RPMI8226 (cell line): ENCODE measurements at regions not wholly inside any gene's neighbourhood (a gene's known extent, or its start where the extent isn't known, plus 50 kb on each side); places are given as distances from the start of the nearest gene placed in this dataset.
"Not testable (repeated sequence)": the region's sequence is repeated elsewhere in the genome, so short reads cannot be mapped to it uniquely, and the experiment has no call there.

Source experiments
- DNase-seq: peaks from one replicate; pipeline ENCODE4 v3.0.0-alpha.2; 2015

DNA sequence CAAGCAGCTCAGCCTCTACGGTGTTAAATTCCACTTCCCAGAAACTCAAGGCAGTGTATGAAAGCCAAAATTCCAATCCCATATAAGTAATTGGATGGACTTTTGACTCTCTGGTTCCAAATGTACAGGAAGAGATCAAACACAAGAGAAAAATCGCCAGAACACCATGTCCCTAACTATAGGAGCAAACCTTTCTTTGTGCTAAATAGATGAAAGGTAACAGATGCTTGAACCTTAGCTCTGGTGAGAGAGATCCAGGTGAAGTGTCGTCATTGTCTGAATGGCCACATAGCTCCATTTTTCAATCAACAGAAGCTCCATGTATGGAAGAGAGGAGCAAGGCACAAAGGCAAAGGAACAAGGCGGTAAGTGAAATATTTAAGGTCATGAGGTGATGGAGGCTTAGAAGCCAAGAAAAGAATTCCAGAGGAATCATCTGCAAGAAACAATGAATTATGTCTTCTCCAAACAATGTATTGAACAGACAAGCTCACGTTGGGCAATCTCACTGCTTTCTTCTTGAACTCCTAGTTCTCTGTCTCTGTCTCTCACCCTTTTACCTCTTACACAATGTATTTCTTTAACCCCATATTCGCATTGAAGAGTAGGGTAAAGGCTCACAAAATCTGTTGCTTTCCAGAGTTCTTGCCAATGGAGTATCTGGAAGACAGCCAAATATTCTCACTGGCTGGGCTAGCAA, 585.1 kb downstream of the GATA3 start:
- DNase-seq = no peak

DNA sequence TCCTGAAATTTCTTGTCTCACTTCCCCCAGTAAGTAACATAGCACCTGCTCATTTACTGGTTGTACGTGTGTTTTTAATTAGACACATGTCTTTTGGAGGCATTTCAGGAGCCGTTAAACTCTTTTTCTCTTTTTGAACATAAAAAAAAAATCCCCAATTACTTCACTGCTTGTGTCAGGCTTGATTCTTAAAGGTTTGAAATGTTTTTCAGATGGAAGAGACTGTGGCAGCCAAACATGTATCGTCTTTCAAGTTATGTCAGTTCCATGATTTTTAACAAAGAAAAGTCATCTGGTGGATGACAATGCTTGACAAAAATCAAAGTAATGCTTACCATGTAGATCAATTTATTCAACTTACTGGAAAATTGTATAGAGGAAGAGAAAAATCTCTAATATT, 585.8 kb downstream of the GATA3 start:
- DNase-seq = no peak

DNA sequence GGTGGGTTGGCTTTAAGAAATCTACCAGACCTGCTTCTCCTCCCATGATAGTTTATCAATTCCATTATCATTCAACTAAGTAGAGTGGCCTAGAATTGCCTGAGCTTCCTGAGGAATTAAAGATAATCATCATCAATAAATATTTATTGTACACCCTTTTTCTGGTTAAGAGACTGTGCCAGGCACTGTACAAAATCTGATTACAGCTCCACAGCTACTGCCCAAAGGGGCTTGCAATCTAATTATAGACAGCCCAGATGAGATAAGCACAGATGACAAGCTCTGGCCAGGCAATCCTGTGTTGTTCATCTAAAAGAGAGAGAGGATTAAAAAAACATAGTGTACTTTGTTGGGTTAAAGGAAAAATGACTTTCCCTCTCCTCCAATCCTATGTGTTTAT, 586.4 kb downstream of the GATA3 start:
- DNase-seq = no peak

DNA sequence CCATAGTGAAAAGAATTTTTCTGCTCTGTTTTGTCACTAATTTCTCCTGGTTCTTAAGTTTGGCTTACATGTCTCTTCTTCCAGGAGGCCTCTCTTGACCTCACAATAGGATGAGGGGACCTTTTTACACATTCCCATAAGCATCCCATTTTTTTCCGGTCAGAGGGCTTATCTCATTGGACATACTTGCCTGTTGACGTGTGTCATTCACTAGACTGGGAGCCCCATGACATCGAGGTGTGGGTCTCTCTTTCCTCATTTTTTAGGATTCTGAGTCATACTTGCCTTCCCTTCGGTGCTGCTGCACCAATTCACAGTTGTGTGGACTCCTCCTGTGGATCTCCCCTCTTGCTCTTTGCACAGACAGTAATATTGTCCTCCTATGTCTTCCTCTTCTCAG, 601.8 kb downstream of the GATA3 start:
- no peak for DNase-seq

DNA sequence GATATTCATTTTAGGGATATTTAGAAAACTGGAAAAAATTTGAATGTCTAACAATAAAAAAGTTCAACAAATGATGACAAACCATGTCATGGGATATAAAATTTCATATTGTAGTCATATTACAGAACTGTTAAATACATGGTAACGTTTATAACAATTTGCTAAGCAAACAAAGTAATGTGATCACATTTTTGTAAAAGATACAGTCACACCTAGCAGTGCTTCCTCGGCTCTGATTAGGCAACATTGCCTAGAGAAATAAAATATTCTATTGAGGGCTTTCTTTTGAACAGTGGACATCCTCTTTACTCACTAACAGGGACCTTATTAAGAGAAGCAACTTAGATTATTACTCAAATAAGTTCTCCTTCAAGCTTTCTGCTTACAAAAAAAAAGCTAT, 605.5 kb downstream of the GATA3 start:
- DNase-seq = no peak

DNA sequence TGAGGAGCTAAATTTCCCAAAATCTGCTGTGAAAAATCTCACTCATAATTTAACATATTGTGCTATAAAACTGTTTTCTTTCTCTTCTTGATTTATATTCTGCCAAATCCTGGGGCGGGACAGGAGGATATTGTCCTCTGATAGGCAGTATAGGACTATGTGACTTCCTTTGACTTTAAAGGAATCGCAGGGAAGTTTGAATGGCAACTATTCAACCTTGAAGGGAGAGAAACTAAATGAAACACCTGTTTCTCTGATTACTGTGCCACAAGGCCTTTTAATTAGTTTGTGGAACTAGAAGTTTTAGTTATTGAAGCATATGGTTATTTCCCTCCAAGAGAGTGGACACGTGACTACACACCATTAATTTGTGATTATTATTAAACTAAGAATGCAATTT, 607.4 kb downstream of the GATA3 start:
- no peak for DNase-seq

DNA sequence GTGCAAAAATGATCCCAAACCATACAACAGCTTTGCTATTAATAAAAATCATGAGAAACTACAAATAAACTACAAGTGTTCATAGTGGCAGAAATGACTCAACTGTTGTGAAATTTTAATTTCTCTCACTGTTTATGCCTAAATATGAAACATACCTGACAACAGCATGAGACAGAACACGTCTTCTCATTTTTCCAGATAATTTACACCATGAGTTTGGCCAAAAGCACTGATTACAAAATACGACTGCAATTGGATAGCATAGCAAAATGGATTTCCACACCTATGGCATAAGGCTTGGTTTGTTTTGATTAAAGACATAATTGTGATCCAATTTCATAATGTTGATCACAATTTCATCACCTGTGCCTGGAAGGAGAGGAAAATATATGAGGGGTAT, 608.6 kb downstream of the GATA3 start:
- no peak for DNase-seq

DNA sequence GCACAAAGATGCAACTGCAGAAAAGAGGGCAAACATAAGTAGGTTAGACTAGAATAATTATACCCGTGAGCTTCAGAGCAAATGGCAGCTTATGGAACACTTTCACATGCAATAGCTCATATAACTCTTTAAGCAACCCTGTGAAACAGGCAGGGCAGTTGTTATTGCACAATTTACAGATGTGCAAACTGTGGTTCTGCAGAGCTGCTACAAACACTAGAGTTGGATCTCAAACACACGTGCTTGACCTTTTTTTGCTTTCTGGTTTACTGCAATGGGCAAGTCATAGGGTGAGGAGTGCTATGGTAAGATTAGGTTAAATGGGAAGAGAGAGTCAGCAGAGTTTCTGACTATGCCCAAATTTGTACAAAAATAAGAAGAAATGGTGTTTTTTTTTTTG, 610.8 kb downstream of the GATA3 start:
- DNase-seq = no peak

DNA sequence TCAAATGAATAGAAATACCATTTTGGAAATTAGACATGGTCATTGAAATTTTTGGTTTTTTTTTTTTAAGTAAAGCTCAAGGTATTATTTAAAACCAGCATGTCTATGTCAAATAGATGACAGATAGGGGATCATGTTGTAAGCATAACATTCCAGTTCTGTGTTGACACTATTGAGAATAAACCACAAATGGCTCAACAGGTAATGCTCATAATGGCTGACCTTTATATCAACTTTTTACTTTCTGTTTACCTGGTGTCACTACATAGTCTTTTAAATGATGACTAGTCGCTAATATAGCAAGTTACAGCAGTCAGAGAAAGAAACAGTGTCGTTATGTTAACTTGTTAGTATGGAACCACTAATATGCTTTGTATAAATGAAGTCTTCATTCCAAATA, 616.0 kb downstream of the GATA3 start:
- DNase-seq = no peak

DNA sequence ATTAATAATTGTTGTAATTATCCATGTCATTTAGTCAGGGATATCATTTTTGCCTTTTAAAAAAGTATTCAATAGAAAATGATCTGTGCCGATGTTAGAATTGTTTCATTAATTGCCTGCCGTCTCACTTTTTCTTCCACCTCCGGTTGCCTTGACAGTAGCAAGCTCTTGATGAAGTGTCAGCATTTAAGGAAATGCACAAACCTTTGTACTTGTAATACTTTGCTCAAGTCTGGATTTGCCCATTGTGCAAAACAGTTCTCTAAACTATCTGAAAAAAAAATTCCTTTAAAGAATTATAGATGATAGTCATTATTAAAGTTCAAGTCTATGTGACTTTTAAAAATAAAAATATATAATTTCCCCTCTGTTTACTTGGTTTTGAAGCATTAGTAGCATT, 619.7 kb downstream of the GATA3 start:
- no peak for DNase-seq

DNA sequence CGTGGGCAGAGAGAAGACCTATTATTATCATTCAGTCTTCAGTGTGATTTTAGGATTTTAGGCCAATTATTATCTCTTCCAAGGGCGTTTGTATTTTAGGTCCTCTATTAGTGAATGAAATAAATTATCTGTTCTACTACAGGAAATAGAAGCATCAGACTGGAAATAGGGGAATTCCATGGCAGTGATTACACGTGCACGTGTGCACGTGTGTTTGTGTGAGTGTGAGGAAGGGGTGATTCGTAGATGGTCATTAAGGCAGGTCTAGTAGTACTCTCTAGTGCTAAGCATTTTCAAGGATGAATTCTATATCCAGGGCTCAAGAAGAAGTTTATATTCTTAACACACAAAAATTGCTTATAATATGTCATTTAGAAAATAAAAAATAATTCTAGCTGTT, 623.2 kb downstream of the GATA3 start:
- no peak for DNase-seq

DNA sequence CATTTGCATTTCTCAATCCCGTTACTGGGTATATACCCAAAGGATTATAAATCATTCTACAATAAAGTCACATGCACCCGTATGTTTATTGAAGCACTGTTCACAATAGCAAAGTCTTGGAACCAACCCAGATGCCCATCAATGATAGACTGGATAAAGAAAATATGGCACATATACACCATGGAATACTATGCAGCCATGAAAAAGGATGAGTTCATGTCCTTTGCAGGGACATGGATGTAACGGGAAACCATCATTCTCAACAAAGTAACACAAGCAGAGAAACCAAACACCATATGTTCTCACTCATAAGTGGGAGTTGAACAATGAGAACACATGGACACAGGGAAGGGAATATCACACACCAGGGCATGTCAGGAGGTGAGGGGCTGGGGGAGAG, 630.4 kb downstream of the GATA3 start:
- not testable (repeated sequence) for DNase-seq

DNA sequence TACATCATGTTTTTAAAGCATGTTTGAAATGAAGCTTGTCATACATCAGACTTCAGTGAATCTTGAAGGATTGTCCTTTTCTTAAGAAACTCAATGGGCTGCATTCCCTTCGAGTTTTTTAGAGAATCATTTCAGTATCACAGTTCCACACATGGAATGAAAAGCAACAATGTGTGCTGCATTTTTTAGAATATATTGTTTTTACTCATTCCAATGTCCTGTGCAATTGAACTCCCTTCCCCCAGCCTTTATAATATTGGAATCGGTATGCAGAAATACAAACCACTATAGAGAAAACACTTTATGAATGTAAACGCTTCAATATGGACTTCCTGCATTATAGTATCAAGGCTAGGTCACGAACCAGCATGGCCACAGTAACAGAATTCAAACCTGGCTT, 634.4 kb downstream of the GATA3 start:
- no peak for DNase-seq

DNA sequence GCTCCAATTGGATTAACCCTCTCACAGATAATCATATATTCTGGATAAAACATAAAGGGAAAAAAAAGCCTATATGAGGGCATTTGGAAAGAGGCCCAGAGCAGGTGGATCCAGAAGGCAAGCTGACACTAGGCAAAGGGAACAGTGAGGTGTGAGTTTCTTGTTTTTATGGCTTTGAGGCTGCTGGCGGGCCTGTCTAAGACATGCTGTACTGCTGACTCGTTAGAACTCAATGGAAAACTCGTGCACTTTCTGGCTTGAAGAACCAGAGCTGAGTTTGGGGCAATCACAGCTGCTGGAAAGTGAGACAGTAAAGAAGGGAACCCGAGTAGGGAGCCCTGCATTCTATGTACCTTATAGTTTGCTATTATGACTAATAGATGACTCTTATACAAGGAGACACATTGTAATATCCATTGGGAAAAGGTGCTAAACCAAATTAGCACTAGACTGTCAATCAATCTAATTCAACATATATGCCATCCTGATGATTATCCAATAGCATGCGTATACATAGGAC, 637.1 kb downstream of the GATA3 start:
- DNase-seq = no peak

DNA sequence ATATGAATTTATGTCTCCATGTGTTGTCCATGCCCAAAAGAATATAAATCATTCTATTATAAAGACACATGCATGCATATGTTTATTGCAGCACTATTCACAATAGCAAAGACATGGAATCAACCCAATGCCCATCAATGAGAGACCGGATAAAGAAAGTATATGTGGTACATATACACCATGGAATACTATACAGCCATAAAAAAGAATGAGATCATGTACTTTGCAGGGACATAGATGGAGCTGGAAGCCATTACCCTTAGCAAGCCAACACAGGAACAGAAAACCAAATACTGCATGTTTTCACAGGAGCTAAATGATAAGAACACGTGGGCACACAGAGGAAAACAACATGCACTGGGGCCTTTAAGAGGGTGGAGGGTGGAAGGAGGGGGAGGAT, 639.1 kb downstream of the GATA3 start:
- DNase-seq = not testable (repeated sequence)

DNA sequence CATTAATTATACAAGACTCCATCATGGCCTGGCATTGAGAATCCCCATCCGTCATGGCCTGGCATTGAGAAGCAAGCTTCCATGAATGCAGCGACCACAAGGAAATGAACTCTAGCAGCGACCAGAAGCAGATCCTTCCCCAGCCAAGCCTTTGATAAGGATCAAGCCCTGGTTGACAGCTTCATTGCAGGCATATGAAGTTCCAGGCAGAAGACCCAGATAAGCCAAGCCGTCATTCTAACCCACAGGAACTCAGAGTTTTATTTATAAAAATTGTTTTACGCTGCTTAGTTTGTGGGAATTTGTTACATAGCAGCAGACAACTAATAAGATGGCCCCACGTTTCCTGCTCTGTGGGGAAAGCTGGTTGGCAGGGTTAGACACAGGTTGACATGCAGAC, 642.3 kb downstream of the GATA3 start:
- DNase-seq = no peak

DNA sequence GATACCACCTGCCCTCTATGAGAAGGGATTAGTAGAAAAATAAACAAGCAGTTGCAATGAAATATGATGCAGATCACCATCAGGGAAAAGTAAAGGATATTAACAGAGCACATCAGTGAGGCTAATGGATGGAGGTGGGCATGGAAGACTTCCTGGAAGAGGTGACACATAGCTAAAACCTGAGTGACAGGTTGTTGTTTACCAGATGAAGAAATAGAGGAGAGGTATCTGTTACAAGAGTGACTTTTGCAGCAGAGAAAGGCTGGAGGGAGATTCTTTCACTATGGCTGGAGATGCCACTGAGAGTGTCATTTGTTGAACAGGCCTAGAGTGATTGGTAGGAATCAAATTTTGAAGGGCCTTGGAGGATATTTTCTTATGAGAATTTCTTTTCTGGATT, 646.2 kb downstream of the GATA3 start:
- no peak for DNase-seq

DNA sequence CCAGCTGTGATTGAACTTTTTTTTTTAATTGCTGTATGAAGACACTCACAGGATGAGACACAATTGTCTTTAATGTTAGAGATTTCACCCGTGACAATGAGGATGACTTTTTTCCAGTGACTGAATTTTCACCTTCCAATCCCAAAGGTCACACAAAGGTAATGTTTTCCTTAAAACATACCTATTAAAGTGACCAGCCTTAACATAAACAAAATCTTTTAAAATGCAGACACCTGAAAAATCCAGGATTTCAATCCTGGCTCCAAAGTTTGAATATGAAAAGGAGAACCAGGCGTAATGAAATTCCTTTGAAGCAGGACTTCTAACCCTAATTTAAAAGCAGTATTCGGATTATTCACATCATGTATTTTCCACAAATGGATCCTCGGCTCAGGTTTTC, 647.7 kb downstream of the GATA3 start:
- no peak for DNase-seq

DNA sequence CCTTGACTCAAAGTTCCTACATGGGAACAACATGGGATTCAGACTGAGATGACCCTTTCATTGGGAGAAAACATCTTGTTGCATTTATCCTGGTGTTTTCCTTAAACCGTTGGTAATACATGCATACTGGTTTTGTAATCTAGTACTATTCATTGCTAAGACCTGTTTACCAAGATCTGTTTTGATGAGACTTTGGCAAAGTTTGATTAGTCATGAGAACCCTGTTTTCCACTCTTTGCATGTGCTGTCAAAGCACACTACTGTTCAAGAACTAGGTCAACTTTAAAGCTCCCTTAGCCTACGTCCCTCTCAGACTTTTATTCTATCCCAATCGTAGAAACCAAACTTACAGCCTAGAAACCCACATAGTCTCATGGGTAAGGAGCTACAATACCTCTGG, 650.9 kb downstream of the GATA3 start:
- DNase-seq = no peak

DNA sequence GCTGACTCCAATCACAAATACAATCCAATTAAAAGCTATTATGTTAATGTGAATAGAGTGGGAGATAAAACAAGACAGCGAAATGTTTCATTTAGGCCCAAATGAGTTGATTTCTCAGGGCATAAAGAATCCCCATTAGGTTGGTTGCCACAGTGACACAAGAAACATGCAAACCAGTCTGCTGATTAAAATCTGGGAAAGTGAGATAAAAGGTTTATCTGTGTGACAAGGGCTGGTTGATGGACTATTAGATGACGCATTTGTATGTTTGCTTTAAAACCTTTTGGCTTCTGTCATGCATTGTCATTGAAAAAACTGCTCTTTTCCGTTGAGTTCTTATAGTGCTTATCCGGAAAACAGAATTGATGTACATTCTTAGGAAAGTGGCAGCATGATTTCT, 658.2 kb downstream of the GATA3 start:
- no peak for DNase-seq

DNA sequence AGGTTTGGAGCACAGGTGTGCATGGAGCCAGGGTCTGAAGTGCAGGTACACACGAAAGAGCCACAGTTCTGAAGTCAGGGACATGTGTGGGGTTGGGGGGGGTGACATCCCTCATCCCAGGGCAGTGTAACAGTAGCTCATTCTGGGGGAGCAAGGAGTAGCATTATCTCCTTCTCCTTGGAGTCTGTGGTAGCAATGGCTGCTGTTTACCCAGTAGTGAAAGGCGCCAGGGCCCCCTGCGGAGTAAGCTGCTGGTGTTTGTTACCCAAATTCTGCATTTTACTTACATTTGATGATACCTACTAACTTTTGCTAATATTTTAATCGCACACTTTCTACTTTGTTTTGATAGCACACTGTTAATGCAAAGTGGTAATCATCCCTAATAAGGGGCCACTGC, 665.5 kb downstream of the GATA3 start:
- DNase-seq = no peak

DNA sequence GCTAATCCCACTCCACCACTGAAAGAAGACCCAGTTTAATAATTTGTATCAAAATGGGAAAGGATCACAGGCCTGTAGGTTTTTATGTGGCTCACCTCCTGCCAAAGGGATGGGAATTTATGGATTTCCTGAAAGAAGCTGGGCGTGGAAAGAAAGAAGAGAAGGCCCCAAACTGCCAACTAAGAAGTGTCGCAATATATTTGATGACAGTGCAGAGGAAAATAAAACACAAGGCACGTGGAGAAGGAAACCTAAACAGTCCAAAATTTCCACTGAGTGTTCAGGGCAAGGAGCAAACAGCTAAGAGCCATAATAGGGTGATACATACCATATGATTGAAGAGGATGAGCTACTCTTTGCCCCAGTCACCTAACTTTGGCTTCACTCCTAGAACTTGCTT, 667.2 kb downstream of the GATA3 start:
- DNase-seq = no peak

DNA sequence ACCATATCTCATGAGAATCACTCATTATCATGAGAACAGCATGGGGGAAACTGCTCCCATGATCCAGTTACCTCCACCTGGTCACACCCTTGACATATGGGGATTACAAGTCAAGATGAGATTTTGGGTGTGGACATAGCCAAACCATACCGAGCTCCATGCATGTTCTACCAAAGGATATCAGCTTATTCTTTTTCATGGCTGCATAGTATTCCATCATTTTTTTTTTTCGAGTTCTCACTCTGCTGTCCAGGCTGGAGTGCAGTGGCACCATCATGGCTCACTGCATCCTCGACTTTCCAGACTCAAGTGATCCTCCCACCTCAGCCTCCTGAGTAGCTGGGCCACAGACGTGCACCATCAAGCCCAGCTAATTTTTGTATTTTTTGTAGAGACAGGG, 668.3 kb downstream of the GATA3 start:
- no peak for DNase-seq

DNA sequence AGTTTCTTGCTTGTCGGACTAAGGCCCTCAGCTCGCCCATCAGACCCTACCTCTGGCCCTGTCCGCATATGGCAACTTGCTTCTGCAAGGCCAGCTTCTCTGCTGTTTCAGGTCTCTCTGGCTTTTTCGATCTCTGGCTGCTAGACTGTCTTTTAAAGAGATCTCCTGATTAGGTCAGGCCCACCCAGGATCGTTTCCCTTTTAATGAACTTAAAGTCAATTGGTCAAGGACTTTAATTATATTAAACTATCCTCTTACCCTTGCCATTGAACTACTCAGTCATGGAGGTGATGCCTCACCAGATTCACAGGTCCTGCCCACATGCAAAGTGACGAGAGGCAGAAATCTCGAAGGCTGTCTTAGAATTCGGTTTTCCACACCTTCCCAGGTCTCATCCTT, 670.9 kb downstream of the GATA3 start:
- no peak for DNase-seq

DNA sequence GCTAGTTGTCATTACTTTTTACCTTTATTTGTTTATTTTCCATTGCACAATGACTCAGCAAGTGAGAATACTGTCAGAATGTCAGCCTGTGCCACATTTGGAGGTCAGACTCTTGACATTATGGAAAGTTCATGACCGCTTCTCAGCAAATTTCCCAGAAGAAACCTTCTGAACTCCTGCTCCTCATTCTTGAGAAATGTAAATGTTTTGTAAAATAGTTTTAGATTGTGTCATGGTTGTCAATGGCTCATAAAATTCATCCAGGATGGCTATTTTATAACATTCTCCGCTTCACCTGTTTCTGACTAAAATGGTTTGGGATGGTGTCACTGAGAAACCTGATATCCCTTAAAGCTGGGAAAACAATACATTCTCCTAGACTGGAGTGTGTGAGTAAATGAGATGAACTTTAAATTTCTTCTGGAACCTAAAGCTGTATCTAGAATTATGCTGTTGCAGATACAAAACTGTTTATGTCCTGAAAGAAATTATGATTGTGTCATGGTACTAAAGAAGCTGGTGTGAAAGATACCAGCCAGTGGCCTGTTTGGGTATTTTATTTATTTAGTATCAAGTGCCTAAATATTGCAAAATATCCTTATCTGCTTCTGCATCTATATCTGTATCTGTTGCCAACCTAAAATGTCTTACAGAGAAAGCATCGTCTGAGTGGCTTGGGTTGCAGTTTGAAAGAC, 671.7 kb downstream of the GATA3 start:
- no peak for DNase-seq
